ENCODE measurements at regions not wholly inside any gene's neighbourhood (a gene's known extent, or its start where the extent isn't known, plus 50 kb on each side); places are given as distances from the start of the nearest gene placed in this dataset.

GRCh38 chr1:5250336-5250735, 595.9 kb downstream of the AJAP1 start:
- TF ChIP-seq EZH2 (IDR thresholded peaks at IDR 0.05; ENCODE audit: low read length, unreplicated experiment), result no peak
- no peak for TF ChIP-seq EZH2phosphoT487 (IDR thresholded peaks at IDR 0.05; ENCODE audit: borderline replicate concordance, low read length)
- TF ChIP-seq, protein P1, sequence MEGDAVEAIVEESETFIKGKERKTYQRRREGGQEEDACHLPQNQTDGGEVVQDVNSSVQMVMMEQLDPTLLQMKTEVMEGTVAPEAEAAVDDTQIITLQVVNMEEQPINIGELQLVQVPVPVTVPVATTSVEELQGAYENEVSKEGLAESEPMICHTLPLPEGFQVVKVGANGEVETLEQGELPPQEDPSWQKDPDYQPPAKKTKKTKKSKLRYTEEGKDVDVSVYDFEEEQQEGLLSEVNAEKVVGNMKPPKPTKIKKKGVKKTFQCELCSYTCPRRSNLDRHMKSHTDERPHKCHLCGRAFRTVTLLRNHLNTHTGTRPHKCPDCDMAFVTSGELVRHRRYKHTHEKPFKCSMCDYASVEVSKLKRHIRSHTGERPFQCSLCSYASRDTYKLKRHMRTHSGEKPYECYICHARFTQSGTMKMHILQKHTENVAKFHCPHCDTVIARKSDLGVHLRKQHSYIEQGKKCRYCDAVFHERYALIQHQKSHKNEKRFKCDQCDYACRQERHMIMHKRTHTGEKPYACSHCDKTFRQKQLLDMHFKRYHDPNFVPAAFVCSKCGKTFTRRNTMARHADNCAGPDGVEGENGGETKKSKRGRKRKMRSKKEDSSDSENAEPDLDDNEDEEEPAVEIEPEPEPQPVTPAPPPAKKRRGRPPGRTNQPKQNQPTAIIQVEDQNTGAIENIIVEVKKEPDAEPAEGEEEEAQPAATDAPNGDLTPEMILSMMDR (conservative IDR thresholded peaks at IDR 0.05; ENCODE audit: low read depth, low read length), result no peak
- ChIA-PET POLR2A (ENCODE audit: unreplicated experiment) (no interaction called here), CTCF (no interaction called here)
- Histone ChIP-seq H3K4me3 (ENCODE audit: low read length) (no peak overlapping the region), H3K79me2 (ENCODE audit: low read length) (no peaks in the 10 kb centered on the region), H2AFZ (ENCODE audit: low read length) (no peak overlapping the region), H3K4me2 (ENCODE audit: low read length) (no peak overlapping the region), H3K9me3 (ENCODE audit: low read length) (peaks cover 22% of the 10 kb centered on the region), H3K9me2 (replicated peaks; ENCODE audit: low read length) (no peaks in the 10 kb centered on the region), H3K9ac (ENCODE audit: low read length) (no peak overlapping the region), H3K27ac (ENCODE audit: low read length) (no peak overlapping the region), H3K4me1 (ENCODE audit: insufficient read depth, low read length) (no peaks in the 10 kb centered on the region), H4K20me1 (ENCODE audit: low read length) (no peaks in the 10 kb centered on the region), H3K36me3 (ENCODE audit: low read depth, low read length) (no peaks in the 10 kb centered on the region), H3F3A (ENCODE audit: low read length, unreplicated experiment) (no peaks in the 10 kb centered on the region), H3K27me3 (ENCODE audit: low read length) (no peaks in the 10 kb centered on the region)
- ATAC-seq, result no peak
- intact Hi-C loops (cut with micrococcal nuclease), result no loop called here
- BruUV-seq (replicated peaks), result no TSS peak
- no peak for DNase-seq

DNA sequence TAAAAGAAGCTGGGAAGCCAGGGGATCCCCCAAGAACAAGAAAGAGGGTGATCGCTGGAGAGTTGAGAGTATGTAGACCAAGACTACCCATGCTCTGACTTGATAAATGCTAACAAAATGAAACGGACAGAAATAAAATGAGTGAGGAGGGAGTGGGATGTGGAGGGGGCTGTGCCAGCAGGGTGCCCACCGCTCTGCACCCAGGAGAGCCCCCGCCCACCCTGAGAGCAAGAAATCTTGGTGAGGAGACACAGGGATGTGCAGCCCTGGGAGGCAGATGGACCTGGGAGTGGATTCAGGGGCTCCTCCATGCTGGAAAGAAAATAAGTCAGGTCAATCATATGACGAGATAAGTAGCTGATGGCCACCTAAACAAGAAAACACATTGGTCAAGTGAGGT, 590.9 kb downstream of the AJAP1 start:
- Histone ChIP-seq H3K9me3 (ENCODE audit: low read length) (peaks cover 27% of the 10 kb centered on the region; the same call in 1 of the 2 replicates), H4K20me1 (ENCODE audit: low read length) (no peaks in the 10 kb centered on the region), H3F3A (ENCODE audit: low read length, unreplicated experiment) (no peaks in the 10 kb centered on the region), H3K27ac (ENCODE audit: low read length) (no peak overlapping the region), H2AFZ (ENCODE audit: low read length) (no peak overlapping the region), H3K4me1 (ENCODE audit: insufficient read depth, low read length) (no peaks in the 10 kb centered on the region), H3K4me3 (ENCODE audit: low read length) (no peak overlapping the region), H3K9me2 (replicated peaks; ENCODE audit: low read length) (no peaks in the 10 kb centered on the region), H3K79me2 (ENCODE audit: low read length) (no peaks in the 10 kb centered on the region), H3K4me2 (ENCODE audit: low read length) (no peak overlapping the region), H3K36me3 (ENCODE audit: low read depth, low read length) (no peaks in the 10 kb centered on the region), H3K9ac (ENCODE audit: low read length) (no peak overlapping the region), H3K27me3 (ENCODE audit: low read length) (no peaks in the 10 kb centered on the region)
- no peak for TF ChIP-seq EZH2phosphoT487 (IDR thresholded peaks at IDR 0.05; ENCODE audit: borderline replicate concordance, low read length)
- TF ChIP-seq, protein P1 (conservative IDR thresholded peaks at IDR 0.05; ENCODE audit: low read depth, low read length), result no peak
- no peak for TF ChIP-seq EZH2 (IDR thresholded peaks at IDR 0.05; ENCODE audit: low read length, unreplicated experiment)
- ChIA-PET POLR2A (ENCODE audit: unreplicated experiment) (no interaction called here), CTCF (no interaction called here)
- no peak for ATAC-seq
- intact Hi-C loops (cut with micrococcal nuclease), result no loop called here
- DNase-seq, result no peak
- BruUV-seq (replicated peaks), result no TSS peak

GRCh38 chr1:5244631-5245285, 590.3 kb downstream of the AJAP1 start:
- Histone ChIP-seq H2AFZ (ENCODE audit: low read length) (no peak overlapping the region), H3K27me3 (ENCODE audit: low read length) (no peaks in the 10 kb centered on the region), H4K20me1 (ENCODE audit: low read length) (no peaks in the 10 kb centered on the region), H3K27ac (ENCODE audit: low read length) (no peak overlapping the region), H3K79me2 (ENCODE audit: low read length) (no peaks in the 10 kb centered on the region), H3K4me2 (ENCODE audit: low read length) (no peak overlapping the region), H3K36me3 (ENCODE audit: low read depth, low read length) (no peaks in the 10 kb centered on the region), H3K9ac (ENCODE audit: low read length) (no peak overlapping the region), H3K4me1 (ENCODE audit: insufficient read depth, low read length) (no peaks in the 10 kb centered on the region), H3K9me3 (ENCODE audit: low read length) (peaks cover 27% of the 10 kb centered on the region; the same call in 1 of the 2 replicates), H3F3A (ENCODE audit: low read length, unreplicated experiment) (no peaks in the 10 kb centered on the region), H3K9me2 (replicated peaks; ENCODE audit: low read length) (no peaks in the 10 kb centered on the region), H3K4me3 (ENCODE audit: low read length) (no peak overlapping the region)
- no TSS peak for BruUV-seq (replicated peaks)
- intact Hi-C loops (cut with micrococcal nuclease), result no loop called here
- ChIA-PET CTCF (no interaction called here), POLR2A (ENCODE audit: unreplicated experiment) (no interaction called here)
- ATAC-seq, result no peak
- no peak for DNase-seq
- TF ChIP-seq, protein P1 (conservative IDR thresholded peaks at IDR 0.05; ENCODE audit: low read depth, low read length), result no peak
- TF ChIP-seq EZH2phosphoT487 (IDR thresholded peaks at IDR 0.05; ENCODE audit: borderline replicate concordance, low read length), result no peak
